Nephron progenitor cell (in vitro differentiated cells): ENCODE measurements at regions not wholly inside any gene's neighbourhood (a gene's known extent, or its start where the extent isn't known, plus 50 kb on each side); places are given as distances from the start of the nearest gene placed in this dataset.

Experiments used
- DNase-seq: peaks from one replicate; pipeline ENCODE4 v3.0.0; 2021
- H3K27ac Mint-ChIP-seq: 2 replicates; pipeline ENCODE4 v1.8.0; 2021; ENCODE audit warnings: mild to moderate bottlenecking, moderate library complexity, mixed read lengths
- H3K27me3 Mint-ChIP-seq: 2 replicates; pipeline ENCODE4 v1.8.0; 2021; ENCODE audit warnings: mild to moderate bottlenecking, low read depth, mixed read lengths; ENCODE audit not compliant: poor library complexity
- H3K36me3 Mint-ChIP-seq: 2 replicates; pipeline ENCODE4 v1.8.0; 2021; ENCODE audit warnings: low read depth, mixed read lengths
- H3K4me1 Mint-ChIP-seq: 2 replicates; pipeline ENCODE4 v1.8.0; 2021; ENCODE audit warnings: mixed read lengths
- H3K4me3 Mint-ChIP-seq: 2 replicates; pipeline ENCODE4 v1.8.0; 2021; ENCODE audit warnings: mild to moderate bottlenecking, moderate library complexity, mixed read lengths
- H3K9me3 Mint-ChIP-seq: 2 replicates; pipeline ENCODE4 v1.8.0; 2021; ENCODE audit warnings: mild to moderate bottlenecking, moderate library complexity, mixed read lengths
- TF ChIP-seq, protein P1 (sequence below): fragments of 200-600 bp; sonication (generic); IDR thresholded peaks from 2 replicates; pipeline ENCODE4 v1.5.0; 2021; ENCODE audit warnings: antibody characterized with exemption

DNA sequence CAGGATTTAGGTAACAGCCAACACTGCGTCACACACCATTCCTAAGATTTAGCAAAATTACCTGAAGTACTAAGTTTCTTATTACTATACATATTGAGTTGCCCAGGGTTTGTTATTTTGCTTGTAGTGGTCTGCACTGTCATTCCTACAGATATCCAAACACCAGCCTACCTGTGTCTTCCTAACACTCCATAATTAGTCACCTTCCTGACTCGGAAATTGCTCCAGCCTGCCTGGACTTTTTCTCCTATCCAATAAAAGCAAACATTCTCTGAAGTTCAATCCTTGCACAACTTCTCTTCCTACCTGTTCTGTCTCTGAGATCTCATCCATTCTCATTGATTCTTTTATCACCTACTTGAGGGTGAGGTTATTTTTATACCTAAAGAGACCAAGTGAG is 243.9 kb downstream of the NR2F1-AS1 start:
- TF ChIP-seq, protein P1, sequence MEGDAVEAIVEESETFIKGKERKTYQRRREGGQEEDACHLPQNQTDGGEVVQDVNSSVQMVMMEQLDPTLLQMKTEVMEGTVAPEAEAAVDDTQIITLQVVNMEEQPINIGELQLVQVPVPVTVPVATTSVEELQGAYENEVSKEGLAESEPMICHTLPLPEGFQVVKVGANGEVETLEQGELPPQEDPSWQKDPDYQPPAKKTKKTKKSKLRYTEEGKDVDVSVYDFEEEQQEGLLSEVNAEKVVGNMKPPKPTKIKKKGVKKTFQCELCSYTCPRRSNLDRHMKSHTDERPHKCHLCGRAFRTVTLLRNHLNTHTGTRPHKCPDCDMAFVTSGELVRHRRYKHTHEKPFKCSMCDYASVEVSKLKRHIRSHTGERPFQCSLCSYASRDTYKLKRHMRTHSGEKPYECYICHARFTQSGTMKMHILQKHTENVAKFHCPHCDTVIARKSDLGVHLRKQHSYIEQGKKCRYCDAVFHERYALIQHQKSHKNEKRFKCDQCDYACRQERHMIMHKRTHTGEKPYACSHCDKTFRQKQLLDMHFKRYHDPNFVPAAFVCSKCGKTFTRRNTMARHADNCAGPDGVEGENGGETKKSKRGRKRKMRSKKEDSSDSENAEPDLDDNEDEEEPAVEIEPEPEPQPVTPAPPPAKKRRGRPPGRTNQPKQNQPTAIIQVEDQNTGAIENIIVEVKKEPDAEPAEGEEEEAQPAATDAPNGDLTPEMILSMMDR = no peak
- H3K27me3 Mint-ChIP-seq = peaks cover 14% of the 10 kb centered on the region
- H3K4me1 Mint-ChIP-seq = peaks cover 15% of the 10 kb centered on the region
- no peak for DNase-seq
- peaks cover 28% of the 10 kb centered on the region for H3K9me3 Mint-ChIP-seq
- no peak overlapping the region for H3K4me3 Mint-ChIP-seq
- H3K36me3 Mint-ChIP-seq = no peaks in the 10 kb centered on the region
- H3K27ac Mint-ChIP-seq = no peak overlapping the region

DNA sequence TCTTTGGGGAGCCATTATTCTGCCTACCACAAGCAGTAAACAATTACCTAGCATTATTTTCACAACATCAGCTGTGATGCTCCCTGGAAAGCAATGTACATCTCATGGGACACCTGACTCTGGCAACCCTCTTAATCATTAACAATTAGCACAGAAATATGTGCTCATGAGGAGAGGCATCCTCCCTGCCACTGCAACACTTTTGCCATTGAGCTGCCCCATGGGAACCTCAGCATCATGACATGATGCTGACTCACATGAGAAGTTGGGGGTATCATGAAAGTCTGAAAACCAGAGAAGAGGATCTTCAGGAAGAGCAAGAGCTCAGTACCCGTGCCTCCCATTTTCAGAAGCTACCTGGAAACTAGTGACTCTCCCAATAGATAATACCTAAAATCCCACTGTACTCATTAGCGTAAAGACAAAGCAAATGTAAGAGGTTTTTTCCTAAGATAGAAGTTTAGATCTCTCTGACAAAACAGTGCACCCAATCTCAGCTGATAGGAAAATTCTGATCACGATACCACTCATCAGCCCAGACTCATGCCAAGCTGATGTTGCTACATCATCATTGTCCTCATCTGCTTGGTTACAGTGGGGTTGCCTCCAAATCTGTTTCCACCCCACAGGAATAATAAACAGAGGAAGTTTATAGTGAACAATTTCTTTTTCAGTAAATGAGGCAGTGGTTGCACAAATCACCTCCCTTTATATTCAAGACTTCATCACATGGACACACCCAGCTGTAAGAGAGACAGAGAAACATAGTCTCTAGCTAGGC is 244.5 kb downstream of the NR2F1-AS1 start:
- H3K27ac Mint-ChIP-seq = no peak overlapping the region
- TF ChIP-seq, protein P1 = no peak
- peaks cover 28% of the 10 kb centered on the region for H3K9me3 Mint-ChIP-seq
- H3K4me1 Mint-ChIP-seq = peaks cover 15% of the 10 kb centered on the region
- peaks cover 14% of the 10 kb centered on the region for H3K27me3 Mint-ChIP-seq
- no peak overlapping the region for H3K4me3 Mint-ChIP-seq
- H3K36me3 Mint-ChIP-seq = no peaks in the 10 kb centered on the region
- DNase-seq = no peak

DNA sequence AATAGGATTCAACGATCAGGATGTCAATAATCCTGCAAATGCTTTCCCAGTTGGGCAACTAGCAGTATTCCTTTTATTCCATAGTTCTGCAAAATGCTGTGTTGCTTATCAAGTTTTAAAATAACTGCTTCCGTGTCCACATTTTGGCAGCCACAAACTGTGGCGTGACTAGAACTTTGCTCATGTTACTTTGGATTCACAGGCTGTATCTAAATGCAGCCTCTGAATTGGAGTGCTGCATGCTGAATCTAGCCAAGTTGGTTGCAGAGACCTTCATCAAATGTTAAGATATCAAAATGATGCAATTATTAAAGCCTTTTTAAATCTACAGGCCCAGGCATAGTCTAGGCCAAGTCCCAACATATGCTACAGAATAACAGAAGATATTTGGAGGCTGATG is 249.2 kb downstream of the NR2F1-AS1 start:
- TF ChIP-seq, protein P1 = no peak
- DNase-seq = no peak
- no peaks in the 10 kb centered on the region for H3K36me3 Mint-ChIP-seq
- no peak overlapping the region for H3K4me3 Mint-ChIP-seq
- H3K27ac Mint-ChIP-seq = no peak overlapping the region
- no peaks in the 10 kb centered on the region for H3K9me3 Mint-ChIP-seq
- peaks cover 8% of the 10 kb centered on the region for H3K27me3 Mint-ChIP-seq
- H3K4me1 Mint-ChIP-seq = peaks cover 34% of the 10 kb centered on the region

DNA sequence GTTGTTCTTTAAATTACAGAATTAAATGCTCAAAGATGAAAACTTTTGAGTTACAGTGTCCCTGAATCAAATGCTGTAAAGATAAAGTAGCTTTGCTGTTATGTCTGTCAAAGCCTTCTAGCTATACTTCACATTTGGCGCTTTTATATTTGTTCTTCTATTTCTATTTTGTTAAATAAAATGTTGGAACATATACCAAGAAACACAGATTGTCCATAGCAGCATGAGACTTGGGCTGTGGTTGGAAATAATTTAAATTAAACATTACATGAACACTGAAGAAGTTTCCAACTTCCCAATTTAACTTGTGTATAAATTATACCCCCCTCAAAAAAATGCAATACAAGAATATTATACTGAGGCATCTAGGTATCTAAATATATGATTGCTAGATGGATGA is 249.8 kb downstream of the NR2F1-AS1 start:
- H3K4me1 Mint-ChIP-seq = peaks cover 34% of the 10 kb centered on the region
- H3K27ac Mint-ChIP-seq = no peak overlapping the region
- H3K4me3 Mint-ChIP-seq = no peak overlapping the region
- peaks cover 6% of the 10 kb centered on the region for H3K27me3 Mint-ChIP-seq
- H3K36me3 Mint-ChIP-seq = no peaks in the 10 kb centered on the region
- no peak for DNase-seq
- H3K9me3 Mint-ChIP-seq = no peaks in the 10 kb centered on the region
- TF ChIP-seq, protein P1 = no peak

DNA sequence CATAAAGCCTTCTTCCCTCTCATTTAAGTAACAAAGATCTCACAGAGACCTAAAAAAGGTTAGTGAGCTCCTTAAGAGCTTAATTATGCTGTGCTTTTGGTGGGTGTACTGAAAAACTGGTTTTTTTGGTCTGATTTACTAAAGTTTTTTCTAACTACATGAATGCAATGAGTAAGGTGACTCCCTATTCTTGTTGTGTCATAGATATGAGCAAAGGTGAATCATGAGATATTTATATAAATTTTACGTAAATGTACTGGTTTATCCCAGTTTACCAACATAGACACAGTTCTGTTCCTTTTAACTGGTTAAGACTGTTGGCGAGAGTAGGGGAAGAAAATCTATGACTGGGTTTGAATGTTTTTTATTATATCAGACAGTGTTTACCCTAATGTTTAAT is 250.5 kb downstream of the NR2F1-AS1 start:
- Mint-ChIP-seq H3K4me1 (peaks cover 31% of the 10 kb centered on the region), H3K27me3 (peaks cover 4% of the 10 kb centered on the region), H3K9me3 (no peaks in the 10 kb centered on the region), H3K36me3 (no peaks in the 10 kb centered on the region), H3K4me3 (no peak overlapping the region), H3K27ac (no peak overlapping the region)
- no peak for DNase-seq
- TF ChIP-seq, protein P1 = no peak

DNA sequence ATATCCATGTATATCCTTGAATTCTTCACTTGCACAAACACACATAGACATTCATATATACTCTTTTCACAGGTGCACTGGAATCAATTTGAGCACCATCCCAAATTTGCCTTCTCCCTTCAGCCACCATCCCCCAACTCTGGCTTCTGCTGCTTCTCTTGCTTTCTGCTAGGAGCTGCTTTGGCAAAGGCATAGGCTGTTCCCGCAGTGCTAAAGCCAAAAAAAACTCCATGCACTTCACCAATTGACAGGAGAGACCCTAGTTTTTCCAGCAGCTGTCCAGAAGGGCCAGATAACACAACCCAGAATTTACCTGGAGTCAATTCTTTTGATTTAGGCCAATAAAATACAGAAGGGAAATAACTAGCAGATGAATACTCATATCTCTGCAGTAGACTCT is 251.3 kb downstream of the NR2F1-AS1 start:
- no peak for DNase-seq
- TF ChIP-seq, protein P1 = no peak
- no peaks in the 10 kb centered on the region for H3K9me3 Mint-ChIP-seq
- no peaks in the 10 kb centered on the region for H3K36me3 Mint-ChIP-seq
- peaks cover 29% of the 10 kb centered on the region for H3K4me1 Mint-ChIP-seq
- no peak overlapping the region for H3K4me3 Mint-ChIP-seq
- H3K27ac Mint-ChIP-seq = no peak overlapping the region
- H3K27me3 Mint-ChIP-seq = peaks cover 4% of the 10 kb centered on the region
